Neuronal stem cell (in vitro differentiated cells): ENCODE measurements at regions not wholly inside any gene's neighbourhood (a gene's known extent, or its start where the extent isn't known, plus 50 kb on each side); places are given as distances from the start of the nearest gene placed in this dataset.

ENCODE experiments used
- DNase-seq: peaks from one replicate; pipeline ENCODE4 v3.0.0-alpha.2; 2013; ENCODE audit warnings: low spot score
- H2AFZ ChIP-seq: one replicate; pipeline ENCODE4 v1.6.1; 2013; ENCODE audit warnings: mild to moderate bottlenecking, low read length, inconsistent platforms
- H2AK5ac ChIP-seq: 2 replicates; pipeline ENCODE4 v1.6.1; 2013; ENCODE audit warnings: low read depth, mild to moderate bottlenecking, inconsistent platforms, low read length, moderate library complexity, mixed read lengths
- H2BK120ac ChIP-seq: 2 replicates; pipeline ENCODE4 v1.6.1; 2013; ENCODE audit warnings: low read depth, mild to moderate bottlenecking, inconsistent platforms, low read length, moderate library complexity, mixed read lengths
- H2BK12ac ChIP-seq: one replicate; pipeline ENCODE4 v1.6.1; 2013; ENCODE audit warnings: low read length, inconsistent platforms
- H2BK15ac ChIP-seq: 2 replicates; pipeline ENCODE4 v1.6.1; 2013; ENCODE audit warnings: mild to moderate bottlenecking, low read length, inconsistent platforms, mixed read lengths
- H2BK5ac ChIP-seq: one replicate; pipeline ENCODE4 v1.6.1; 2013; ENCODE audit warnings: inconsistent platforms, mild to moderate bottlenecking, low read length, moderate library complexity
- H3K14ac ChIP-seq: one replicate; pipeline ENCODE4 v1.6.1; 2013; ENCODE audit warnings: low read length, inconsistent platforms
- H3K18ac ChIP-seq: 2 replicates; pipeline ENCODE4 v1.6.1; 2013; ENCODE audit warnings: low read length, inconsistent platforms
- H3K23ac ChIP-seq: 2 replicates; pipeline ENCODE4 v1.6.1; 2013; ENCODE audit warnings: low read depth, mild to moderate bottlenecking, mixed read lengths, low read length, inconsistent platforms; ENCODE audit not compliant: poor library complexity
- H3K27ac ChIP-seq: replicated peaks from 3 replicates; pipeline ENCODE4 v1.5.1; 2013; ENCODE audit warnings: low read length, inconsistent platforms
- H3K27me3 ChIP-seq, 3 experiments: 2 replicates each; pipeline ENCODE4 v1.6.1; 2013; ENCODE audit warnings: low read length in 3 of 3, mild to moderate bottlenecking in 2 of 3, inconsistent platforms in 1 of 3, low read depth in 1 of 3, mixed read lengths in 1 of 3, moderate library complexity in 1 of 3; ENCODE audit not compliant: control insufficient read depth in 3 of 3, insufficient read depth in 3 of 3
- H3K36me3 ChIP-seq, 2 donors: replicated peaks in 1 of 2; 2 replicates each; pipeline ENCODE4 v1.6.1; 2013; ENCODE audit warnings: low read length in 2 of 2; ENCODE audit not compliant: control insufficient read depth in 2 of 2, insufficient read depth in 2 of 2
- H3K4ac ChIP-seq: 2 replicates; pipeline ENCODE4 v1.6.1; 2013; ENCODE audit warnings: inconsistent platforms, mild to moderate bottlenecking, low read length, moderate library complexity
- H3K4me1 ChIP-seq, 2 donors: 1 replicate in 1 of 2; 2 replicates in 1 of 2; pipeline ENCODE4 v1.6.1; 2013; ENCODE audit warnings: low read length in 2 of 2, low read depth in 1 of 2; ENCODE audit not compliant: control insufficient read depth in 2 of 2, insufficient read depth in 1 of 2
- H3K4me2 ChIP-seq: one replicate; pipeline ENCODE4 v1.6.1; 2013; ENCODE audit warnings: mild to moderate bottlenecking, low read length, inconsistent platforms; ENCODE audit not compliant: insufficient read depth, poor library complexity, severe bottlenecking
- H3K4me3 ChIP-seq, 2 donors: 2 replicates each; pipeline ENCODE4 v1.5.1; 2013; ENCODE audit warnings: low read length in 2 of 2, mild to moderate bottlenecking in 2 of 2, inconsistent platforms in 1 of 2, moderate library complexity in 1 of 2
- H3K79me1 ChIP-seq: one replicate; pipeline ENCODE4 v1.6.1; 2013; ENCODE audit warnings: low read depth, mild to moderate bottlenecking, inconsistent platforms, low read length, moderate library complexity
- H3K9ac ChIP-seq: one replicate; pipeline ENCODE4 v1.6.1; 2013; ENCODE audit warnings: mild to moderate bottlenecking, low read depth, low read length, inconsistent platforms; ENCODE audit not compliant: poor library complexity
- H3K9me3 ChIP-seq, 2 donors: replicated peaks in 1 of 2; 2 replicates each; pipeline versions ENCODE3 to v1.6.1; 2013; ENCODE audit warnings: low read length in 2 of 2, mild to moderate bottlenecking in 2 of 2, inconsistent platforms in 1 of 2, low read depth in 1 of 2, mixed read lengths in 1 of 2, moderate library complexity in 1 of 2; ENCODE audit not compliant: control insufficient read depth in 2 of 2, insufficient read depth in 1 of 2
- H4K8ac ChIP-seq: one replicate; pipeline ENCODE4 v1.6.1; 2013; ENCODE audit warnings: low read depth, mild to moderate bottlenecking, inconsistent platforms, low read length, moderate library complexity
- H4K91ac ChIP-seq: one replicate; pipeline ENCODE4 v1.6.1; 2013; ENCODE audit warnings: low read length, low read depth, mild to moderate bottlenecking, inconsistent platforms; ENCODE audit not compliant: poor library complexity
- WGBS, 2 donors: extraction: QIAGEN DNeasy Blood & Tissue Kit; methylation state at CpG; one replicate each; pipeline ENCODE4 v1.1.7; 2013; ENCODE audit warnings: missing lambda C conversion rate in 2 of 2, mixed read lengths in 1 of 2; ENCODE audit not compliant: insufficient read length in 2 of 2, insufficient replicate concordance in 1 of 2; ENCODE audit errors: extremely low coverage in 2 of 2; 5-methylcytosine and 5-hydroxymethylcytosine counted together

DNA sequence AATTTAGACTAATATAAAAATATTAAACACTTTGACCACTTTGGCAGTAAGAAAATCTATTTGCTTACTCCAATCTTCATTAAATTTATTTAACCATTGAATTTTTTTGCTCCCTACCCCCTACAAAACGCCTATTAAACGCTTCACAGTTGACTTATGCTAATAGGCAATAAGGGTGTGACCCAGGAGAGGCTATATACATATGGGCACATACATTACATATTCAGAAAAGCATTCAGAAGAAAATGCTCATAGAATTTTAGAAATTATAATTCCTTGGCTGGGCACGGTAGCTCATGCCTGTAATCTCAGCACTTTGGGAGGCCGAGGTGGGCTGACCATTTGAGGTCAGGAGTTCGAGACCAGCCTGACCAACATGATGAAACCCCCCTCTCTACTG, 95.6 kb upstream of the STARD13 start:
- Histone ChIP-seq H2BK12ac (no peak overlapping the region), H3K9me3 (no peaks in the 10 kb centered on the region), H3K4me1 (no peaks in the 10 kb centered on the region), H3K9ac (no peak overlapping the region), H3K79me1 (no peaks in the 10 kb centered on the region), H3K23ac (no peak overlapping the region), H3K4me2 (no peak overlapping the region), H3K14ac (no peak overlapping the region), H2BK15ac (no peak overlapping the region), H2BK5ac (no peak overlapping the region), H2AFZ (no peak overlapping the region), H3K4me3 (no peak overlapping the region), H3K4ac (no peak overlapping the region), H3K27ac (no peak overlapping the region), H3K18ac (no peak overlapping the region), H4K91ac (no peak overlapping the region), H3K36me3 (no peaks in the 10 kb centered on the region), H3K27me3 (no peaks in the 10 kb centered on the region), H2AK5ac (no peak overlapping the region), H4K8ac (no peak overlapping the region), H2BK120ac (no peak overlapping the region)
- no peak for DNase-seq
- no CpG with 5 or more reads among the region's 5 CpGs for WGBS, 2 donors

DNA sequence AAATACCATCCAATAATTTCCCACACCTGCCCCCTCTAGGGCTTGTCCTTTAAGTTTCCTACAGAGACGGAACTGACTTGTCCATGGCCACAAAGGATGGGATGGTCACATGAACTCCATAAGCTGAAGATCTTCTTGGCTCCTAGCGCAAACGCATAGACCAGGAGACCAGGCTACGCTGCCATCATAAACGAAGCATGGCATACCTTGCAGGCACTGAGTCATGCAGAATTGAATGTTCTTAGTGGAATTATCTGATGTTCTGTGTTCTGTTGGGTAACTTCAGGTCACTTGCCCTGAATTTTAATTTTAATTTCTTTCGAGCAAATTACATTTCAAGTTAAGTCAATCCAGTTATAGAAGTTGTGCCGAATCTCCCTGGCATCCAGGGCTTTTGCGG, 96.4 kb upstream of the STARD13 start:
- Histone ChIP-seq H3K27ac (no peak overlapping the region), H4K91ac (no peak overlapping the region), H3K4me1 (no peaks in the 10 kb centered on the region), H3K18ac (no peak overlapping the region), H2AFZ (no peak overlapping the region), H3K36me3 (no peaks in the 10 kb centered on the region), H3K14ac (no peak overlapping the region), H3K27me3 (no peaks in the 10 kb centered on the region), H2AK5ac (no peak overlapping the region), H4K8ac (no peak overlapping the region), H2BK5ac (no peak overlapping the region), H3K9me3 (no peaks in the 10 kb centered on the region), H3K4ac (no peak overlapping the region), H3K79me1 (no peaks in the 10 kb centered on the region), H2BK15ac (no peak overlapping the region), H3K4me3 (no peak overlapping the region), H2BK120ac (no peak overlapping the region), H3K23ac (no peak overlapping the region), H3K9ac (no peak overlapping the region), H2BK12ac (no peak overlapping the region), H3K4me2 (no peak overlapping the region)
- no peak for DNase-seq
- WGBS, 2 donors: no CpG with 5 or more reads among the region's 8 CpGs

DNA sequence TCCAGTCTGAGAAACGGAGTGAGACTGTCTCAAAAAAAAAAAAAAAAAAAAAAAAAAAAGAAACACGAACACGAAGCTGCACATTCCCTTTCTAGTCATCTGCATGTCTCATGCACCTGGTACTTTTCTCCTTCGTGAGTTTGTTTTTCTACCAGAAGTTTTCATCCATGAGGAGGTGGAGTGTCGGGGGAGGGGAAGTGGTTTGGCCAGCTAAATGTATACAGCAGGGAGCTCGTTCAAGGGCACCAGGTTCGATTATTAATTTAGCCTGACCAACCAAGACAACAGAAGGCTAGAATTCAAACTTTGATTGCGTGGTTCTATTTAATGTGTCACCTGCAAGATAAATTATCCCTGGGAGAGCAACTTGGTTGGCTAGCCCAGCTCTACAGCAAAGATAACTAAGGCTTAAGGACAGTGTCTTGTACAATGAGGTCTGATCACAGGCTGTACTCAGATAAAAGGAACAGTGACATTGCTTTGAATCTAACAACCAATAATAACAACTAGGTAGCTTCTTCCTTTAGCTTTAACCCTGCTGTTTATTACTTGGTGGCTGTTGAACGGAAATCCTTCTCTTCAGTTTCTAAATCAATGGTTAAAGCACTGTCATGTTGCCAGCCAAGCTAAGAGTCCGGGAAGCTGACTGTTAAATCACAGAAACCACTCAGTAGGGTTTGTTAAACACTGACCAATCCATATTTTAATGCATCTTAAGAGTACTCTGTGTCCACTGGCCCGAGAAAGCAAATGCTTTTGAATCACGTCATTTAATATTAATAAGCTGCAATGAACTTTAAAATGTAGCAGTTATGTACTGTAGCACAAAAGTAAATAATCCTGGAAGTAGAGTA, 98.4 kb upstream of the STARD13 start:
- no peak overlapping the region for H2AFZ ChIP-seq
- no peak overlapping the region for H3K27ac ChIP-seq
- no peak overlapping the region for H2BK120ac ChIP-seq
- no peak overlapping the region for H3K9ac ChIP-seq
- H3K4ac ChIP-seq: no peak overlapping the region
- no peak overlapping the region for H4K8ac ChIP-seq
- H2AK5ac ChIP-seq: no peak overlapping the region
- no peak for DNase-seq
- H3K9me3 ChIP-seq: no peaks in the 10 kb centered on the region
- no peak overlapping the region for H3K14ac ChIP-seq
- no peaks in the 10 kb centered on the region for H3K4me1 ChIP-seq
- H3K23ac ChIP-seq: no peak overlapping the region
- no peak overlapping the region for H2BK5ac ChIP-seq
- no peaks in the 10 kb centered on the region for H3K36me3 ChIP-seq
- H3K4me2 ChIP-seq: no peak overlapping the region
- no peak overlapping the region for H2BK15ac ChIP-seq
- H3K79me1 ChIP-seq: no peaks in the 10 kb centered on the region
- no peaks in the 10 kb centered on the region for H3K27me3 ChIP-seq
- H3K4me3 ChIP-seq: no peak overlapping the region
- WGBS, 2 donors: no CpG with 5 or more reads among the region's 12 CpGs
- H3K18ac ChIP-seq: no peak overlapping the region
- H2BK12ac ChIP-seq: no peak overlapping the region
- no peak overlapping the region for H4K91ac ChIP-seq

DNA sequence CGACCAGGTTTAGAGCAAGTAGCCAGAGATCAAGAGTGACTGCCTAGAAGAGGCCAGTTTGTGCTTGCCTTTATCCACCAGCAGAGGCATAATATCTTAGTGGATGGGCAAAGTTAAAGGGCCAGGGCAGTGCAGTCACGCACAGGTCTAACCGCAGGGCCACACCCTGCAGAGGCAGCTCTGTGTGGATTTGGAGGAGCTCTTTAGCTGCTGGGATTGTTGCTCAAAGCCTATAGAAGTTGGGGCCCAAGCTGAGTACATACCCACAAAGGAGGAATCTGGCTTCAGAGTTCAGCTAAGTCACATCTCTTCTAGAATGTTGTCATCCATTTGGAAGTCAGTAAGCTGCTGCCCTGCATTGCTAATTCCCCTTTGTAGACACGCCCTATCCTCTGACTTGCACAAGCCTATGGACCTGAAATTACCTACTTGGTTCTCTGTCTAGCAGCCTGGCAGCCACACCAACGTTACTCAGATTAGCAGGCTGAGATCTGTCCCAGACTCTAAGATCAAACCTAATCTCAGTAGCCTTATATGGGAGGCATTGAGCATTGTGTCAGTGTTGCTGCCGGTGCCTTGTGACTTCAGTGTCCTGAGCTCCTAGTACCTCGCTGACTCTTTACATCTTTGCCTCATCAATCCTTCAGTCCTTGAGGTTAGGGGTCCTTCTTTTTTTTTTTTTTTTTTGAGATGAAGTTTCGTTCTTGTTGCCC, 102.9 kb upstream of the STARD13 start:
- Histone ChIP-seq H2BK120ac (no peak overlapping the region), H3K27ac (no peak overlapping the region), H3K9me3 (no peaks in the 10 kb centered on the region), H2BK5ac (no peak overlapping the region), H3K18ac (no peak overlapping the region), H3K23ac (no peak overlapping the region), H3K4me3 (no peak overlapping the region), H2BK12ac (no peak overlapping the region), H3K36me3 (no peaks in the 10 kb centered on the region), H3K4ac (no peak overlapping the region), H3K9ac (no peak overlapping the region), H3K4me1 (no peaks in the 10 kb centered on the region), H3K79me1 (no peaks in the 10 kb centered on the region), H3K27me3 (no peaks in the 10 kb centered on the region), H2AFZ (no peak overlapping the region), H2AK5ac (no peak overlapping the region), H2BK15ac (no peak overlapping the region), H3K4me2 (no peak overlapping the region), H3K14ac (no peak overlapping the region), H4K91ac (no peak overlapping the region), H4K8ac (no peak overlapping the region)
- DNase-seq: no peak
- no CpG with 5 or more reads among the region's 8 CpGs for WGBS, 2 donors
